GM12878 (cell line): ENCODE measurements at regions not wholly inside any gene's neighbourhood (a gene's known extent, or its start where the extent isn't known, plus 50 kb on each side); places are given as distances from the start of the nearest gene placed in this dataset.

Experiments used
- ATAC-seq: fragments of 200-7000 bp; cut with Tn5 transposase; 3 replicates; pipeline ENCODE4 v1.9.1; 2020; ENCODE audit warnings: mild to moderate bottlenecking, moderate library complexity
- BruUV-seq: library from RNA; stranded (reverse); fragments of 400-500 nt; replicated peaks from 2 replicates; lab custom pipeline; 2021; lab: Mats Ljungman, UMichigan
- CTCF ChIA-PET: fragments of 300-600 bp; sonication (Branson Sonifier 250); formaldehyde crosslinking; extraction: SDS; loops from one replicate; lab custom pipeline; 2021; ENCODE audit warnings: inconsistent platforms; lab: Yijun Ruan, JAX
- POLR2A ChIA-PET: fragments of 350-600 bp; formaldehyde crosslinking; extraction: SDS; loops from one replicate; lab custom pipeline; 2021; ENCODE audit warnings: inconsistent platforms; lab: Charles Lee
- RAD21 ChIA-PET: fragments of 300-600 bp; sonication (Branson Sonifier 250); formaldehyde crosslinking; loops from one replicate; lab custom pipeline; 2023; ENCODE audit warnings: antibody characterized with exemption; ENCODE audit not compliant: unreplicated experiment; lab: Charles Lee
- SMC1A ChIA-PET: fragments of 300-600 bp; sonication (Branson Sonifier 250); formaldehyde crosslinking; loops from one replicate; lab custom pipeline; 2023; ENCODE audit not compliant: unreplicated experiment, uncharacterized antibody; lab: Charles Lee
- DNase-seq: peaks from one replicate; pipeline ENCODE4 v3.0.0-alpha.2; 2011; ENCODE audit warnings: low read depth, low spot score
- FAIRE-seq: peaks from 3 replicates; lab custom pipeline; 2011; peaks lifted over from hg19 to GRCh38; lab: Jason Lieb, UNC
- H2AFZ ChIP-seq: 2 replicates; pipeline ENCODE4 v1.6.0; 2011; ENCODE audit warnings: low read depth, low read length, control low read depth; ENCODE audit not compliant: control insufficient read depth
- H3K27ac ChIP-seq: 2 replicates; pipeline ENCODE4 v1.5.1; 2011; ENCODE audit warnings: control low read depth; ENCODE audit not compliant: control insufficient read depth, insufficient read depth
- H3K27me3 ChIP-seq, 2 experiments: replicated peaks in 1 of 2; 2 replicates each; pipeline versions ENCODE4 v1.6.0 to v1.6.1; 2011; ENCODE audit warnings: low read length in 1 of 2; ENCODE audit not compliant: control insufficient read depth in 2 of 2, insufficient read depth in 2 of 2
- H3K36me3 ChIP-seq, 2 experiments: 2 replicates each; pipeline ENCODE4 v1.5.1; 2011; ENCODE audit warnings: low read length in 1 of 2; ENCODE audit not compliant: control insufficient read depth in 2 of 2, insufficient read depth in 2 of 2
- H3K4me1 ChIP-seq: 2 replicates; pipeline ENCODE4 v1.6.1; 2011; ENCODE audit warnings: mild to moderate bottlenecking, low read length, moderate library complexity, mixed read lengths; ENCODE audit not compliant: control insufficient read depth, insufficient read depth
- H3K4me2 ChIP-seq: 2 replicates; pipeline ENCODE4 v1.6.0; 2011; ENCODE audit warnings: control low read depth; ENCODE audit not compliant: control insufficient read depth, insufficient read depth
- H3K4me3 ChIP-seq: fragments of 200-600 bp; sonication (generic); 2 replicates; pipeline ENCODE4 v1.5.1; 2016
- H3K79me2 ChIP-seq: 2 replicates; pipeline ENCODE4 v1.6.0; 2011; ENCODE audit warnings: low read length; ENCODE audit not compliant: control insufficient read depth, insufficient read depth
- H3K9ac ChIP-seq: 2 replicates; pipeline ENCODE4 v1.8.0; 2011; ENCODE audit warnings: low read length, control low read depth, mixed read lengths; ENCODE audit not compliant: control insufficient read depth, insufficient read depth
- H3K9me3 ChIP-seq: replicated peaks from 3 replicates; pipeline ENCODE4 v1.5.1; 2011; ENCODE audit warnings: mild to moderate bottlenecking, low read length; ENCODE audit not compliant: control insufficient read depth, insufficient read depth
- H4K20me1 ChIP-seq: 2 replicates; pipeline ENCODE4 v1.6.0; 2011; ENCODE audit not compliant: control insufficient read depth, insufficient read depth
- CREB1 ChIP-seq: IDR thresholded peaks from 2 replicates; pipeline ENCODE4 v1.6.1; 2012; ENCODE audit warnings: low read depth, mild to moderate bottlenecking, inconsistent platforms
- WGBS: methylation state at CpG from one replicate; pipeline ENCODE4 v1.1.6; 2016; ENCODE audit warnings: low lambda C conversion rate; ENCODE audit not compliant: insufficient replicate concordance, insufficient coverage; ENCODE audit errors: missing lambda C conversion rate; 5-methylcytosine and 5-hydroxymethylcytosine counted together
- in situ Hi-C: fragments of 300-500 bp; cut with MboI; formaldehyde crosslinking; loops from 9 replicates; pipeline ENCODE4 v1.14.3; 2018; ENCODE audit warnings: mixed read lengths
- intact Hi-C: fragments of 100-400 bp; cut with micrococcal nuclease; formaldehyde crosslinking; loops from one replicate; pipeline ENCODE4 v1.14.2; 2022; ENCODE audit not compliant: unreplicated experiment
- TF ChIP-seq, protein P1 (sequence below), 3 experiments: IDR thresholded peaks in 2 of 3; conservative IDR thresholded peaks in 1 of 3; 2 replicates each; pipeline ENCODE4 v1.5.1; 2011; ENCODE audit warnings: low read depth in 3 of 3, low read length in 3 of 3, mild to moderate bottlenecking in 3 of 3, control low read depth in 2 of 3, moderate library complexity in 2 of 3, inconsistent platforms in 1 of 3, mixed read lengths in 1 of 3; ENCODE audit not compliant: control insufficient read depth in 2 of 3, insufficient read depth in 1 of 3; ENCODE audit errors: extremely low read depth in 1 of 3
- TF ChIP-seq, protein P2 (sequence below): fragments of 450-650 bp; IDR thresholded peaks from 2 replicates; pipeline ENCODE4 v1.6.1; 2017; ENCODE audit warnings: mild to moderate bottlenecking, low read depth, inconsistent platforms; ENCODE audit not compliant: poor library complexity, severe bottlenecking

DNA sequence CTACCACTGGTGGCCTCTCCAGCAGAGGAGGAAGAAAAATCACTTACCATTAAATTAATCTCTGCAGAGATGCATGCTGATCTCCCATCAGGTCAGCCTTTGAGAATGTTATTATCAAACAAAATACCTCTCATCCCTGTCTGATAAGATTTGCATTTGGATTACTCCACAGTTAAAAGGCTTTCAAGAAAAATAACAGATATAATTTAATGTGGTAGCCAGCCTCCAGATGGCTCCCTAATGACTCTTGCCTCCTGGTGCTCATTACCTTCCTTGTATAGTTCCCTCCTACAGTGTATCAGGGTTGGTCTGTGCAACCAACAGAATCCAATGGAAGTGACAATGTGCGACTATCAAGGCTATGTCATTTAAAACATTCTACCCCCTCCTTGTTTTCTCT is 63.6 kb upstream of the TNPO1 start:
- H3K79me2 ChIP-seq = no peaks in the 10 kb centered on the region
- no peak for FAIRE-seq
- intact Hi-C loops = no loop called here

More for the DNA sequence above, 63.6 kb upstream of the TNPO1 start:
- SMC1A ChIA-PET = interaction anchor here (0.8 to 2.5 kb wide), 2 partner anchors 65 to 130 kb away, joined by 3 to 7 read pairs; no protein-coding TSS in a partner anchor
- in situ Hi-C loops = no loop called here
- no peaks in the 10 kb centered on the region for H3K4me1 ChIP-seq
- no peaks in the 10 kb centered on the region for H4K20me1 ChIP-seq
- POLR2A ChIA-PET = no interaction called here
- no peaks in the 10 kb centered on the region for H3K27me3 ChIP-seq
- no peak overlapping the region for H3K27ac ChIP-seq
- no peaks in the 10 kb centered on the region for H3K36me3 ChIP-seq
- WGBS = 42% methylated on average over 1 of the region's 1 CpG
- no TSS peak for BruUV-seq
- no peak for ATAC-seq
- no peak overlapping the region for H3K9ac ChIP-seq
- no peak for DNase-seq
- no peak overlapping the region for H2AFZ ChIP-seq
- H3K4me2 ChIP-seq = no peak overlapping the region
- TF ChIP-seq, protein P1, sequence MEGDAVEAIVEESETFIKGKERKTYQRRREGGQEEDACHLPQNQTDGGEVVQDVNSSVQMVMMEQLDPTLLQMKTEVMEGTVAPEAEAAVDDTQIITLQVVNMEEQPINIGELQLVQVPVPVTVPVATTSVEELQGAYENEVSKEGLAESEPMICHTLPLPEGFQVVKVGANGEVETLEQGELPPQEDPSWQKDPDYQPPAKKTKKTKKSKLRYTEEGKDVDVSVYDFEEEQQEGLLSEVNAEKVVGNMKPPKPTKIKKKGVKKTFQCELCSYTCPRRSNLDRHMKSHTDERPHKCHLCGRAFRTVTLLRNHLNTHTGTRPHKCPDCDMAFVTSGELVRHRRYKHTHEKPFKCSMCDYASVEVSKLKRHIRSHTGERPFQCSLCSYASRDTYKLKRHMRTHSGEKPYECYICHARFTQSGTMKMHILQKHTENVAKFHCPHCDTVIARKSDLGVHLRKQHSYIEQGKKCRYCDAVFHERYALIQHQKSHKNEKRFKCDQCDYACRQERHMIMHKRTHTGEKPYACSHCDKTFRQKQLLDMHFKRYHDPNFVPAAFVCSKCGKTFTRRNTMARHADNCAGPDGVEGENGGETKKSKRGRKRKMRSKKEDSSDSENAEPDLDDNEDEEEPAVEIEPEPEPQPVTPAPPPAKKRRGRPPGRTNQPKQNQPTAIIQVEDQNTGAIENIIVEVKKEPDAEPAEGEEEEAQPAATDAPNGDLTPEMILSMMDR (IDR thresholded peaks at IDR 0.05 in 2 of 3, conservative IDR thresholded peaks at IDR 0.05 in 1 of 3; ENCODE audit: control insufficient read depth in 2 of 3, extremely low read depth in 1 of 3, insufficient read depth in 1 of 3, low read depth in 3 of 3, low read length in 3 of 3) = peak in 2 of 3 experiments; percentile 5 to 11; a peak in 1 of 6 replicates
- TF ChIP-seq, protein P2, sequence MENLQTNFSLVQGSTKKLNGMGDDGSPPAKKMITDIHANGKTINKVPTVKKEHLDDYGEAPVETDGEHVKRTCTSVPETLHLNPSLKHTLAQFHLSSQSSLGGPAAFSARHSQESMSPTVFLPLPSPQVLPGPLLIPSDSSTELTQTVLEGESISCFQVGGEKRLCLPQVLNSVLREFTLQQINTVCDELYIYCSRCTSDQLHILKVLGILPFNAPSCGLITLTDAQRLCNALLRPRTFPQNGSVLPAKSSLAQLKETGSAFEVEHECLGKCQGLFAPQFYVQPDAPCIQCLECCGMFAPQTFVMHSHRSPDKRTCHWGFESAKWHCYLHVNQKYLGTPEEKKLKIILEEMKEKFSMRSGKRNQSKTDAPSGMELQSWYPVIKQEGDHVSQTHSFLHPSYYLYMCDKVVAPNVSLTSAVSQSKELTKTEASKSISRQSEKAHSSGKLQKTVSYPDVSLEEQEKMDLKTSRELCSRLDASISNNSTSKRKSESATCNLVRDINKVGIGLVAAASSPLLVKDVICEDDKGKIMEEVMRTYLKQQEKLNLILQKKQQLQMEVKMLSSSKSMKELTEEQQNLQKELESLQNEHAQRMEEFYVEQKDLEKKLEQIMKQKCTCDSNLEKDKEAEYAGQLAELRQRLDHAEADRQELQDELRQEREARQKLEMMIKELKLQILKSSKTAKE = no peak
- no peak for TF ChIP-seq CREB1
- no peaks in the 10 kb centered on the region for H3K9me3 ChIP-seq
- RAD21 ChIA-PET = no interaction called here
- H3K4me3 ChIP-seq = no peak overlapping the region
- CTCF ChIA-PET = interaction anchor here (0.7 to 0.8 kb wide), 2 partner anchors 66 to 195 kb away, joined by 3 read pairs; no protein-coding TSS in a partner anchor
